Activated CD8-positive, alpha-beta memory T cell treated with anti-CD3 and anti-CD28 coated beads for 36 hours (primary cell): ENCODE measurements at regions not wholly inside any gene's neighbourhood (a gene's known extent, or its start where the extent isn't known, plus 50 kb on each side); places are given as distances from the start of the nearest gene placed in this dataset.

ENCODE experiments used
- CTCF ChIA-PET: fragments of 350-600 bp; sonication (Branson Sonifier 250); formaldehyde crosslinking; loops from one replicate; lab custom pipeline; 2021; ENCODE audit warnings: antibody characterized with exemption; lab: Charles Lee
- POLR2A ChIA-PET: fragments of 350-600 bp; sonication (Branson Sonifier 250); formaldehyde crosslinking; loops from one replicate; lab custom pipeline; 2021; ENCODE audit warnings: antibody characterized with exemption; lab: Charles Lee

- ChIA-PET POLR2A (no interaction called here), CTCF (no interaction called here)
Observed at GRCh38 chr2:20556756-20557155, 94.1 kb downstream of the HS1BP3 start.

DNA sequence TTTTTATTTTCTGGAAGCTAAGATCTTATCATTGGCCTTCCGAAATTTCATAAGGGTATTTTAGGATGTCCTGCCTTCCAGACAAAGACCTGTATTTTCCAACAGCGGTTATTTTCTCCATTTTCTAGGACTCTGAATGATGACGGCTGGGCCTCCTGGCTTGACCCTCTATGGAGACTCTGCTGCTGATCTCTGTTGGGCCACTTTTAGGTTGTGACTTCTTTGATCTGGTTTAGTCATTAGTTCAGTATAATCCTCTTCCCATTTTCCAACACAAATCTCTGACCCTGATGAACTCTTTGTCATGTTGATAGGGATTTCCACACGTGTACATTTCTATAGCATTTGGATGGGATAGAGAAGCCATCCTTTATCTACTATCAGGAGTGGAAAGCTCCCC lies 93.7 kb downstream of the HS1BP3 start:
- ChIA-PET CTCF (no interaction called here), POLR2A (no interaction called here)

GRCh38 chr2:20557635-20558034 lies 93.3 kb downstream of the HS1BP3 start:
- CTCF ChIA-PET = no interaction called here
- POLR2A ChIA-PET = no interaction called here

DNA sequence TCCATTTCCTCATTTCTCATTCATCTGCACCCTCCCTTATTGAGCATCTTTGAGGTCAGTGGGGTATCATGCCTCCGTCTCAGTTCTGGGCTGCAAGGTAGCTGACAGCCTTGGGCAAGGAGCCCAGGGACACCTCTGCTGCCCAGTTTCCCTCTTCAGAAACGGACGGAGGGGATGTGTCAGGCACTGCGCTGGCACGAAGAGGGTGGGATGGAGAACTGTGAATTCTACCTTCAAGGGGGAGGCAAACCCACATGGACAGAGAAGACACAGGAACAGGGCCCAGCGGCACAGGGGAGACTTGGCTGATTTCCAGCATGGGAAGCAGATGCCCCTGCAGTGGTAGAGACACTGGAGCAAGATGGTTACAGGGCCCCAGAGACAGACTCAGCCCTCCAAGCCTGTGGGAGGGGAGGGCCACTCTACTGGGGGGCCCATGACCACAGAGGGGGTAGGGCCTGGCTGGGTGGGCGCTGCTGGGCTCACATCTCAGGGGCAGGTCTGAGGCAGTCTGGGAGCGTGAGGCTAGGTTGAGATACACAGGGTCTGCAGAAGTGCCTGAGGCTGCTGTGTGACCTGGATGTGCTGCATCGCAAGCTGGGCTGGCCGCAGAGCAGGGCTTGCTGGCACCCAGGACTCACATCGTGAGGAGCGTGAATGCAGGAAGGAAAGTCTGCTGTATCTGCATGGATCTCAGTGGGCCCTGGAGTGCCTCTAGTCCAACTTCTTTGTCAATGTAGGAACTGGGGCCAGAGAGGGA lies 92.3 kb downstream of the HS1BP3 start:
- ChIA-PET CTCF (no interaction called here), POLR2A (no interaction called here)

GRCh38 chr2:20559277-20559676 lies 91.6 kb downstream of the HS1BP3 start:
- CTCF ChIA-PET = no interaction called here
- POLR2A ChIA-PET = no interaction called here

- POLR2A ChIA-PET = no interaction called here
- CTCF ChIA-PET = no interaction called here
Observed at GRCh38 chr2:20560011-20560410, 90.9 kb downstream of the HS1BP3 start.

DNA sequence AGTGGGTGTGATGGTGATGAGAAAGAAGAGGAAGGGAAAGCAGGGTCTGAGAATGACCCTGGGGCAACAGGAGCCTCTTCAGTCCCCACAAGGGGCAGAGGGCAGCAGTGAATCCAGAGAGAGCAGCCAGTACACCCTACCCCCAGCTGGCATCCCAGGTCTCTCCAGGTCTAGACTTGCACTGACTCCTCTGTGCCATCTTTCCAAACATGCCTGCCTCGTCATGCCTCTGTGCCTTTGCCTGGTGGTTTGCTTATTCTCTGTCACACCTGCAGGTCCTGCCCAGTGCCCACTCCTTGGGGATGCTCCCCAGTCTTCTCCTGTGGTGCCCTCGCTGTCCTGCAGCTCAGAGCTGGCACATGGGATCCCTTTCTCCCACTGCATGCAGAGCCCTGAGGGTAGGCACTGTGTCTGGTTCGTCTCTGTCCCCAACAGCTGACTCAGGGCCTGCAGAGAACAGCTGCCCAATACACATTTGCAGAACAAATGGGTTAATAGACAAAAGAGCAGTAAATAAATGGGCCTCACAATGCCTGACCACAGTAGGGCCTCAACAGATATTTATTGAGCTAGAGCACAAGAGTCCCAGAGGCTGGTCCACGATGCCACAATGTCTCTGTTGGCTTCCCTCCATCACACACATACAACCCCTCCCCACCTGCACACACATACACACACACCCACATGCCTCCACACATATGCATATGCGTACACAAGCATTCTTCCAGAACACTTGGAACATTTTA lies 89.8 kb downstream of the HS1BP3 start:
- CTCF ChIA-PET = no interaction called here
- POLR2A ChIA-PET = no interaction called here

DNA sequence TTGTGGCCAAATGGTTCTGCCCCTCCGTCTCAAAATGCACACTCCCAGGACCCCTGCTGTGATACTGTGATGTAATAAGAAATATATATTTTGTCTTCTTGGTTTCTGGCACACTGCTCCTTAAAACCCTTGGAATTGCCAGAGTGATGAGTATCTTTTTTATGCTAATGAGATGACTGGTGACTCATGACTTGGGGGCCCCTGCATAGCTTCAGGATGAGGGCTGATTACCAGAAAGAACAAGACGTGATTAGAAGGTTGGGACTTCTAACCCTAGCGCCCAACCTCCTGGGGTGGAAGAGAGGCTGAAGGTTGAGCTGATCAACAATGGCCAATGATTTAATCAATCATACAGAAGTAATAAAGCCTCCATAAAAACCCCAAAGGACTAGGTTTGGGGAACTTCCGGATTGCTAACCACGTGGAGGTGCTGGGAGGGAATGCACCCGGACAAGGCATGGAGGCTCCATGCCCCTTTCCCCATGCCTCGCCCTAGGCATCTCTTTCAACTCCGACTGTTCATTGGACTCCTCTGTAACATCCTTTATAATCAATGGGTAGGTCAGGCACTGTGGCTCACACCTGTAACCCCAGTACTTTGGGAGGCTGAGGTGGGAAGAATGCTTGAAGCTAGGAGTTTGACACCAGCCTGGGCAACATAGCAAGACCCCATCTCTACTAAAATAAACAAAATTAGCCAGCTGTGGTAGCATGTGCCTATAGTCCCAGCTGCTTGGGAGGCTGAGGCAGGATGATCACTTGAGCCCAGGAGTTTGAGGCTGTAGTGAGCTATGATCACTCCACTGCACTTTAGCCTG lies 89.1 kb downstream of the HS1BP3 start:
- CTCF ChIA-PET = no interaction called here

GRCh38 chr2:20562540-20563225 lies 88.2 kb downstream of the HS1BP3 start:
- POLR2A ChIA-PET = no interaction called here
- CTCF ChIA-PET = interaction anchor here (1.3 kb wide), 1 partner anchor 9 kb away, joined by 3 read pairs; no protein-coding TSS in a partner anchor

More for the DNA sequence above, 89.1 kb downstream of the HS1BP3 start:
- POLR2A ChIA-PET = no interaction called here

- CTCF ChIA-PET = interaction anchor here (1.3 kb wide), 1 partner anchor 9 kb away, joined by 3 read pairs; no protein-coding TSS in a partner anchor
- POLR2A ChIA-PET = no interaction called here
Observed at GRCh38 chr2:20563251-20563650, 87.6 kb downstream of the HS1BP3 start.

GRCh38 chr2:20563833-20564232 lies 87.1 kb downstream of the HS1BP3 start:
- ChIA-PET POLR2A (no interaction called here), CTCF (interaction anchor here (1.3 kb wide), 1 partner anchor 8 kb away, joined by 3 read pairs; no protein-coding TSS in a partner anchor)

- CTCF ChIA-PET = no interaction called here
- POLR2A ChIA-PET = no interaction called here
Observed at GRCh38 chr2:20565101-20565622, 85.7 kb downstream of the HS1BP3 start.

DNA sequence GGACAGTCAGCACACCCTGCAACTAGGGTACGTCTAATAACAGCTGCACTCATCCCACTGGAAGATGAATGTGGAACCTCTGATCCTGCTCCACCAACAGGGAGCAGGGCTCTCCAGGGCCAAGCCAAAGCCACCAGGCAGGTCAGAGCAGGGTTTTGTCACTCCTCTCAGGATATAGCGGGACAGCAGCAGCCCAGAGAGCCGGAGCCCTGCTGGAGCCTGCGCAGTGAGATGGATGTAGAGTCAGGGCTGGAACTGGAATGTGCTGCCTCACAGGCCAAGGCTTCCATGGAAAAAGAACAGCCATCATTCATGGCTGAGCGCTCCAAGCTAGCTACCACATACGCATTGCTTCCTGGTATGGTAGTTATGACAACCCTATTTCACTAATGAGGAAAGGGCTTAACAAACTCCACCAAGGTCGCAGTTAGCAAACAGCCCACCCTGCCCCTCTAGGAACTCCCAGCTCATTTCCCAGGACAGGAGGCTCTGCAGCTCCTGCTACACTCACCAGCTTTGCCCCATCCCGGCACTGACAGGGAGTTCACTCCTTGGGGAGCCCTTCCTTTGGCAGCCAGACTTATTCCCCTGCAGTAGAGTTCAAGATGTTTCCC lies 85.2 kb downstream of the HS1BP3 start:
- CTCF ChIA-PET = interaction anchor here (0.6 kb wide), 1 partner anchor 481 kb away, joined by 3 read pairs; no protein-coding TSS in a partner anchor
- POLR2A ChIA-PET = no interaction called here

DNA sequence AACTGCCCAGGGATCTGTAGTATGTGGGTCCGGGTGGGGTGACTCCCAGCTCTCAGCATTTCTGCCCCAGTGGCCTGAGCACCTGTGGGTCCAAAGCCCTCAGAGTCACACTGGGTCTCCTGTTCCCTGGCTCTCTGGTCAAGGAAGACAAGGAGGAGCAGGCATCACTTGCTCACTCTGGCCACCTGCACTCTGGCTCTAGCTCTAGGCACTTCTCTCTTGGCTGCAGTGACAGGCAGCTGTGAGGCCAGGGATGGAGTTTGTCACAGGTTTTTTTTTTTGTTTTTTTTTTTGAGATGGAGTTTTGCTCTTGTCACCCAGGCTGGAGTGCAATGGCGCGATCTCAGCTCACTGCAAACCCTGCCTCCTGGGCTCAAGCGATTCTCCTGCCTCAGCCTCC lies 84.6 kb downstream of the HS1BP3 start:
- ChIA-PET POLR2A (no interaction called here), CTCF (interaction anchor here (0.6 kb wide), 1 partner anchor 480 kb away, joined by 3 read pairs; no protein-coding TSS in a partner anchor)

DNA sequence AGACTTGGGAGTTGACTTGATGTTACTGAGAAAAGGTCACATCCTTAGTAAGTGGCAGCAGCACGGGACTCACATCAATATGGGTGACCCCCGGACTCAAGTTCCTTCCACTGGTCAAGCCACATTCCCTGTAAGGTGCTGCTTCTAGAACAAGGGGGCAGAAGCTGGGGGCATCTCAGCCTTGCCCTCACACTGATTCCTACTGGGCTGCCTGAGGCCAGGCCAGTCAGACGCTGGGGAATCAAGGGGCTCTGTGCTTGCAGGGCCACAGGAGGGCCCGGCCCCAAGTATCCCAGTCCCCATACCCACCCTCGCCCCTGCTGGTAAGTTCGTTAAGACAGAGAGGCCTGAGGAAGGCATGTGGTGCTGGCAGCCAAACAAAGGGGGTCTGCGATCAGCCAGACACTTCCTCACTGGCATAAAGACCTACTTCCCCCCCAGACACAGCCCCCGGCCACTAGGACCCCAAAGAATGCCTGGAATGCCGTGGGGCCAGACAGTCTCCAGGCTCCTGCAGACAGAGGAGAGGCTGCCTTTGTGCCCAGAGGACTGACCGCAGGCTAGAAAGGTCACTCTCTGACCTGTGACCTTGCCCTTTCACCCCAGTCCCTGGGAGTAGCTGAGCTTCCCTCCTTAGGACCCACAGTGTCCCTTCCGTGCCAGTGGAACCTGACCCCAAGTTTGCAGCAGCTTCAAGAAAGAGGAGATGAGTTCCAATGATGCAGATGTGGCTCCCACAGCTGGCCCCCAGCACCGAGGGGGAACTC lies 83.6 kb downstream of the HS1BP3 start:
- ChIA-PET CTCF (no interaction called here), POLR2A (no interaction called here)
